Activated naive CD4-positive, alpha-beta T cell treated with anti-CD3 and anti-CD28 coated beads, Interleukin-2, amount 10 ng/mL, durations not matched to agents 7 days and 5 days (primary cell): ENCODE measurements at regions not wholly inside any gene's neighbourhood (a gene's known extent, or its start where the extent isn't known, plus 50 kb on each side); places are given as distances from the start of the nearest gene placed in this dataset.

Source experiments
- CTCF ChIA-PET: fragments of 350-600 bp; sonication (Branson Sonifier 250); formaldehyde crosslinking; loops from one replicate; lab custom pipeline; 2021; ENCODE audit warnings: antibody characterized with exemption; lab: Charles Lee
- DNase-seq: peaks from one replicate; pipeline ENCODE4 v3.0.0-alpha.2; 2020
- H3K27ac Mint-ChIP-seq: one replicate; pipeline ENCODE4 v1.8.0; 2021; ENCODE audit warnings: mild to moderate bottlenecking, moderate library complexity, mixed read lengths
- H3K27me3 Mint-ChIP-seq: one replicate; pipeline ENCODE4 v1.8.0; 2021; ENCODE audit warnings: mild to moderate bottlenecking, mixed read lengths
- H3K36me3 Mint-ChIP-seq: one replicate; pipeline ENCODE4 v1.8.0; 2021; ENCODE audit warnings: mixed read lengths
- H3K4me1 Mint-ChIP-seq: one replicate; pipeline ENCODE4 v1.8.0; 2021; ENCODE audit warnings: mixed read lengths
- H3K4me3 Mint-ChIP-seq: one replicate; pipeline ENCODE4 v1.8.0; 2021; ENCODE audit warnings: mild to moderate bottlenecking, moderate library complexity, mixed read lengths
- H3K9me3 Mint-ChIP-seq: one replicate; pipeline ENCODE4 v1.8.0; 2021; ENCODE audit warnings: mixed read lengths

- no peak for DNase-seq
- CTCF ChIA-PET = no interaction called here
- Mint-ChIP-seq H3K36me3 (no peaks in the 10 kb centered on the region), H3K27ac (no peak overlapping the region), H3K9me3 (no peaks in the 10 kb centered on the region), H3K4me1 (no peaks in the 10 kb centered on the region), H3K27me3 (no peaks in the 10 kb centered on the region), H3K4me3 (no peak overlapping the region)
Measured at GRCh38 chr1:217272385-217272784, 358.5 kb downstream of the GPATCH2 start.

DNA sequence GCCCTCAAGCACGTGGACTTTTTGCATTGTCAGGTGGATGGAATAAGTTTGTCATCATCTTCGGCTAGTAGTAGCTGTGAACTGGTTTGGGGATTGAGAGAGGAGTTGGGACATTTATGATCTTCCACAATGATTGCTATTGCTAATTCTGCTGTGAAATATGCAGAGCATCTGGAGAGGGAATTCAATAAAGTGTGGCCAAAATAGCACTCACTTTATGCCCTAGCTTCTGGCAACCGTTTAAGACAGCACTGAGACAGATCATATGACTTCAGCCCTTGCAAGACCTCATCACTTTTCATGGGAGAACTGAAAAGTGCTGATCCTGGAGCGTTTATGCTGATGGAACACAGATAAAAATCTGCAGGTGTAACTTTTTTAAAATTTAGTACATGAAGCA, 360.8 kb downstream of the GPATCH2 start:
- Mint-ChIP-seq H3K9me3 (no peaks in the 10 kb centered on the region), H3K36me3 (no peaks in the 10 kb centered on the region), H3K27ac (no peak overlapping the region), H3K4me3 (no peak overlapping the region), H3K4me1 (no peaks in the 10 kb centered on the region), H3K27me3 (no peaks in the 10 kb centered on the region)
- no peak for DNase-seq
- CTCF ChIA-PET = no interaction called here

DNA sequence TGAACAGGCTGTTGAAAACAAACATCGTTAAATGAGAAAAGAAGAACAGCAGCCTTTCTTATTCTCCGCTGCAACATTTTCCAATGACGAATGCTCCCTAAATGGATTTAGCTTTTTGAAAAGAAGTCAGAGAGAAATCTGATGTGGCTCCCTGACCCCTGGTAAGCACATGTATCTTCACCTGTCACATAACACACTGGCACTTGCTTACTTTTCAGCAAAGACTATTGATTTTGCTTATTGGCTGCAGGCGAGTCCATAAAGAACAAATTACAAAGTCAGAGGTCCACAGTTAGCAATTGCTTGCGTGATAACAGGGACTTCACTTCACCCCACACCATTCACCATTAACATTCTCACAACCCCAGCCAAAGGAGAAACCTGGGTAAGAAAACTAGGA, 362.8 kb downstream of the GPATCH2 start:
- Mint-ChIP-seq H3K9me3 (peaks cover 3% of the 10 kb centered on the region), H3K4me3 (no peak overlapping the region), H3K36me3 (no peaks in the 10 kb centered on the region), H3K4me1 (no peaks in the 10 kb centered on the region), H3K27me3 (no peaks in the 10 kb centered on the region), H3K27ac (no peak overlapping the region)
- CTCF ChIA-PET = no interaction called here
- DNase-seq = no peak

GRCh38 chr1:217261636-217262035, 369.3 kb downstream of the GPATCH2 start:
- Mint-ChIP-seq H3K36me3 (no peaks in the 10 kb centered on the region), H3K27me3 (no peaks in the 10 kb centered on the region), H3K9me3 (peaks cover 3% of the 10 kb centered on the region), H3K4me1 (no peaks in the 10 kb centered on the region), H3K4me3 (no peak overlapping the region), H3K27ac (no peak overlapping the region)
- DNase-seq = no peak
- CTCF ChIA-PET = no interaction called here

DNA sequence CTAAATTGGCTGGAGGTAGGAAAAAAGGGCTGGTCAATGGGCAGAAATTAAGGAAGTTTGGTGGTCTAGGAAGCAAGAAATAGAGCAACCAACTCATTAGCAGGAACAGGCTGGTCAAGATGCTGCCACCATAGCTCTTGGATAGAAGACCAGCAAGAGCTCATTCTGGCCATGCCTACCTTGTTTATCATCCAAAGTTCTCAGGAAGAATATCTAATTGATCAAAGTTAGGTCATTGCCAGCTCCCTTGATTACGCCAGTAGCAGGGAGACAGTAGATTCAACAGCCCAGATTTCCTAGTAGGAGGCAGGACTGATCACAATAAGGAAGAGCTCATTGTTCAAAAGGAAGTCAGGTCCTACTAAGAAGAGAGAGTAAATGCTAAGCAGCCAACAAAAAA, 370.2 kb downstream of the GPATCH2 start:
- Mint-ChIP-seq H3K27ac (no peak overlapping the region), H3K4me1 (no peaks in the 10 kb centered on the region), H3K36me3 (no peaks in the 10 kb centered on the region), H3K4me3 (no peak overlapping the region), H3K9me3 (peaks cover 3% of the 10 kb centered on the region), H3K27me3 (no peaks in the 10 kb centered on the region)
- CTCF ChIA-PET = no interaction called here
- DNase-seq = no peak

- DNase-seq = no peak
- Mint-ChIP-seq H3K27me3 (no peaks in the 10 kb centered on the region), H3K36me3 (no peaks in the 10 kb centered on the region), H3K9me3 (peaks cover 5% of the 10 kb centered on the region), H3K27ac (no peak overlapping the region), H3K4me1 (no peaks in the 10 kb centered on the region), H3K4me3 (no peak overlapping the region)
- CTCF ChIA-PET = interaction anchor here (0.7 kb wide), 1 partner anchor 835 kb away, joined by 3 read pairs; no protein-coding TSS in a partner anchor
Measured at GRCh38 chr1:217253985-217254384, 376.9 kb downstream of the GPATCH2 start.

- Mint-ChIP-seq H3K27me3 (no peaks in the 10 kb centered on the region), H3K36me3 (no peaks in the 10 kb centered on the region), H3K4me3 (no peak overlapping the region), H3K4me1 (no peaks in the 10 kb centered on the region), H3K27ac (no peak overlapping the region), H3K9me3 (peaks cover 5% of the 10 kb centered on the region)
- DNase-seq = no peak
- CTCF ChIA-PET = no interaction called here
Measured at GRCh38 chr1:217253351-217253750, 377.5 kb downstream of the GPATCH2 start.

DNA sequence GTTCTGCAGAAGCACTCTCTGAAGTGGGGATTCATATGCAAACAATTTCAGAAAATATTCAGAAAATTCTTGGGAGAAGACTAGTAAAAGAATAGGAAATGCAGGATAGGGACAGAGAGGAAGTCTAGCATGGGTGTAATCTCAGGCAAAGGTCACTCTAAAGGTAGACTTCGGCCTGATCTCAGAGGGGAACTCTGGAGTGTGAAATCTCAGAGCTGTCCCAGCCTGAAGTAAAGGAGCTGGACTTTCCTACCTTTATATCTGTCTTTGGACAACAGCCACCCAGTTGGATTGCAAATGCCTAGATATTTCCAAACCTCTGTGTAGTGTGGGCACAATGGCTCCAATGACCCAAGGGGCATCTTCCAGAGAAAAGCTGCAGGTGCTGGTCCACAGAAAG, 379.8 kb downstream of the GPATCH2 start:
- CTCF ChIA-PET = no interaction called here
- Mint-ChIP-seq H3K36me3 (no peaks in the 10 kb centered on the region), H3K4me3 (no peak overlapping the region), H3K27ac (no peak overlapping the region), H3K4me1 (no peaks in the 10 kb centered on the region), H3K9me3 (peaks cover 5% of the 10 kb centered on the region), H3K27me3 (no peaks in the 10 kb centered on the region)
- no peak for DNase-seq

- H3K36me3 Mint-ChIP-seq = no peaks in the 10 kb centered on the region
- CTCF ChIA-PET = no interaction called here
- no peak for DNase-seq
- no peak overlapping the region for H3K27ac Mint-ChIP-seq
- H3K27me3 Mint-ChIP-seq = no peaks in the 10 kb centered on the region
- H3K9me3 Mint-ChIP-seq = peaks cover 5% of the 10 kb centered on the region
- no peaks in the 10 kb centered on the region for H3K4me1 Mint-ChIP-seq
- no peak overlapping the region for H3K4me3 Mint-ChIP-seq
Measured at GRCh38 chr1:217249857-217250256, 381.0 kb downstream of the GPATCH2 start.

DNA sequence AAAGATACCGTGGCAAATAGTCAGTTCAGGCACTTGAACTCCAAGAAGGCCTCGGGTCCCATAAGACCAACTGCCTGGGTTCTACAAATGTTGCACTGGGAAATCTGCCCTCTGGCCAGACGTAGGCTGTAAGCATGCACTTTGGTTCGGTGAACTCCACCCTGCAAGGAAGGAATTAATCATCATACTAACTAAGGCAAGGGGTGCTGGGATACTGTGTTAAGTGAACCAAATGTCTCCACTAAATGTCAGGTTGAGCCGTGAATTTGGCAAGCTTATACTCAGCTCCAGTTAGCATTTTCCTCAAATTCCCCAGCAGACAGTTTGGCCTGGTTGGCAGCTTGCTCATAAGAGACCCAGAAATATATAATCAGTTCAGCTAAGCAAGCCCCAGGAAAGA, 385.9 kb downstream of the GPATCH2 start:
- H3K27ac Mint-ChIP-seq = no peak overlapping the region
- H3K9me3 Mint-ChIP-seq = peaks cover 2% of the 10 kb centered on the region
- no peaks in the 10 kb centered on the region for H3K36me3 Mint-ChIP-seq
- H3K27me3 Mint-ChIP-seq = no peaks in the 10 kb centered on the region
- H3K4me3 Mint-ChIP-seq = no peak overlapping the region
- CTCF ChIA-PET = no interaction called here
- no peak for DNase-seq
- H3K4me1 Mint-ChIP-seq = no peaks in the 10 kb centered on the region

DNA sequence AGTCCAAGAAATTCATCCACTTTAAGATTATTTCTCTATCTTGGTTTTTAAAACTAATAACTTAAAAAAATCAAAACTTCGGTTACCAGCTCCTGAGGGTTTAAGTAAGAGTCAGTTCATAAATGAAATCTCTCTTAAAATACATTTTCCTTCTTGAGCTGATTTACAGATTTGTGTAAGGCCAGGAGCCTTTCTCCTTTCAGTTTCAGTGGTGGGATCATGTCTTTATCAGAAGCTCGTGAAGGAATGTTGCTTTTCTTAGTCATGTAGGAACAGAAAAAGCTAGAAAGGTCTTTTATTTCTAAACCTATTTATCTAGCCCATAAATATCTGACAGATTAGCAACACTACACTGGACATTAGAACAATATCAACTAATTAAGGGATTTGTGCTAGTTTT, 390.2 kb downstream of the GPATCH2 start:
- no peaks in the 10 kb centered on the region for H3K36me3 Mint-ChIP-seq
- H3K4me3 Mint-ChIP-seq = no peak overlapping the region
- no peaks in the 10 kb centered on the region for H3K4me1 Mint-ChIP-seq
- peaks cover 2% of the 10 kb centered on the region for H3K9me3 Mint-ChIP-seq
- DNase-seq = no peak
- CTCF ChIA-PET = no interaction called here
- H3K27me3 Mint-ChIP-seq = no peaks in the 10 kb centered on the region
- H3K27ac Mint-ChIP-seq = no peak overlapping the region

GRCh38 chr1:217238945-217239344, 391.9 kb downstream of the GPATCH2 start:
- Mint-ChIP-seq H3K9me3 (peaks cover under 1% of the 10 kb centered on the region), H3K27me3 (no peaks in the 10 kb centered on the region), H3K4me3 (no peak overlapping the region), H3K36me3 (no peaks in the 10 kb centered on the region), H3K27ac (no peak overlapping the region), H3K4me1 (no peaks in the 10 kb centered on the region)
- CTCF ChIA-PET = no interaction called here
- no peak for DNase-seq

GRCh38 chr1:217230412-217230811, 400.5 kb downstream of the GPATCH2 start:
- H3K4me1 Mint-ChIP-seq = no peaks in the 10 kb centered on the region
- no peaks in the 10 kb centered on the region for H3K27me3 Mint-ChIP-seq
- CTCF ChIA-PET = no interaction called here

GRCh38 chr1:217228689-217229088, 402.2 kb downstream of the GPATCH2 start:
- Mint-ChIP-seq H3K27ac (no peak overlapping the region), H3K4me3 (no peak overlapping the region)

More at GRCh38 chr1:217230412-217230811, 400.5 kb downstream of the GPATCH2 start:
- Mint-ChIP-seq H3K9me3 (peaks cover 2% of the 10 kb centered on the region), H3K27ac (no peak overlapping the region), H3K36me3 (no peaks in the 10 kb centered on the region), H3K4me3 (no peak overlapping the region)
- DNase-seq = no peak

DNA sequence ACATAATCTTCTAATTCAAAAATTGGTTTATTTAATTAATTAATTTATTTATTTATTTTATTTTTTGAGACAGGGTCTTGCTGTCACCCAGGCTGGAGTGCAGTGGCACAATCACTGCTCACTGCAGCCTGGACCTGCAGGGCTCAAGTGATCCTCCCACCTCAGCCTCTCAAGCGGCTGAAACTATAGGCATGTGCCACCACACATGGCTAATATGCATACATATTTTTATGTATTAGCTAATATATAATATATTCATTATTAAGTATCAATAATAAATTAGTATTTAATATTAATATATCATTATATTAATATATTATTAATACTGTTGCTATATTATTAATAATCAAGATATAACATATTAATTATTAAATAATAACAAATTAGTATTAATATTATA, 406.7 kb downstream of the GPATCH2 start:
- Mint-ChIP-seq H3K9me3 (peaks cover 2% of the 10 kb centered on the region), H3K27ac (no peak overlapping the region), H3K4me1 (no peaks in the 10 kb centered on the region), H3K27me3 (no peaks in the 10 kb centered on the region), H3K36me3 (no peaks in the 10 kb centered on the region), H3K4me3 (no peak overlapping the region)
- no peak for DNase-seq
- CTCF ChIA-PET = no interaction called here

More at GRCh38 chr1:217228689-217229088, 402.2 kb downstream of the GPATCH2 start:
- Mint-ChIP-seq H3K36me3 (no peaks in the 10 kb centered on the region), H3K9me3 (peaks cover 2% of the 10 kb centered on the region), H3K4me1 (no peaks in the 10 kb centered on the region), H3K27me3 (no peaks in the 10 kb centered on the region)
- no peak for DNase-seq
- CTCF ChIA-PET = no interaction called here

DNA sequence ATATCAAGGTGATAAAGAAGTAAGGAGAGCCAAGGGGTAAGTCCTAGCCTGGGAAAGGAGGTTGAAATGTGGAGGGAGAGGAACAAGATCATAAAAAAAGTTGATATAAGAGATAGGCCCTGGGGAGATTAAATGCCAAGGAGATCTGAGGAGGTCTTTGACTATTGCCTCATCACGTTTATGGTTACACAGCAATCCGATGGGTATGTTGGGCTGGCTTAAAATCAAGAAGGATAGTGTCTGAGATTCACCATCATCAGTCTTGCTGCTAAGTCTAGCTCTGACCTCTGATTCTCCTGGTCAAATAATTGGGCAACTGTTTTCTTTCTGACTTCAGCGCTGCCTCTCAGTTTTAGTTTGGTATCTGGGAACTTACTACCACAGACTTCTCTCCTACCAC, 416.3 kb downstream of the GPATCH2 start:
- peaks cover 6% of the 10 kb centered on the region for H3K9me3 Mint-ChIP-seq
- H3K4me1 Mint-ChIP-seq = no peaks in the 10 kb centered on the region
- no peaks in the 10 kb centered on the region for H3K27me3 Mint-ChIP-seq
- CTCF ChIA-PET = no interaction called here
- no peaks in the 10 kb centered on the region for H3K36me3 Mint-ChIP-seq
- no peak overlapping the region for H3K27ac Mint-ChIP-seq
- H3K4me3 Mint-ChIP-seq = no peak overlapping the region
- DNase-seq = no peak
